Cardiac fibroblast (primary cell): ENCODE measurements at regions not wholly inside any gene's neighbourhood (a gene's known extent, or its start where the extent isn't known, plus 50 kb on each side); places are given as distances from the start of the nearest gene placed in this dataset.
A peak's percentile ranks its signal among the peaks of the same experiment; 100 is the strongest.

Source experiments
- DNase-seq, 2 donors: peaks; one replicate each; pipeline versions ENCODE4 v3.0.0 to v3.0.0-alpha.2; 2010; ENCODE audit warnings: low read depth in 2 of 2
- H3K4me3 ChIP-seq, 2 donors: replicated peaks in 1 of 2; 1 replicate in 1 of 2; 2 replicates in 1 of 2; pipeline ENCODE4 v1.5.1; 2011; ENCODE audit warnings: low read depth in 2 of 2, low read length in 2 of 2, mild to moderate bottlenecking in 2 of 2, moderate library complexity in 1 of 2
- TF ChIP-seq, protein P1 (sequence below): IDR thresholded peaks from one replicate; pipeline ENCODE4 v1.5.1; 2011; ENCODE audit warnings: low read depth, mild to moderate bottlenecking, low read length, inconsistent platforms

GRCh38 chr6:104324301-104324700 lies 535.4 kb downstream of the HACE1 start:
- TF ChIP-seq, protein P1, sequence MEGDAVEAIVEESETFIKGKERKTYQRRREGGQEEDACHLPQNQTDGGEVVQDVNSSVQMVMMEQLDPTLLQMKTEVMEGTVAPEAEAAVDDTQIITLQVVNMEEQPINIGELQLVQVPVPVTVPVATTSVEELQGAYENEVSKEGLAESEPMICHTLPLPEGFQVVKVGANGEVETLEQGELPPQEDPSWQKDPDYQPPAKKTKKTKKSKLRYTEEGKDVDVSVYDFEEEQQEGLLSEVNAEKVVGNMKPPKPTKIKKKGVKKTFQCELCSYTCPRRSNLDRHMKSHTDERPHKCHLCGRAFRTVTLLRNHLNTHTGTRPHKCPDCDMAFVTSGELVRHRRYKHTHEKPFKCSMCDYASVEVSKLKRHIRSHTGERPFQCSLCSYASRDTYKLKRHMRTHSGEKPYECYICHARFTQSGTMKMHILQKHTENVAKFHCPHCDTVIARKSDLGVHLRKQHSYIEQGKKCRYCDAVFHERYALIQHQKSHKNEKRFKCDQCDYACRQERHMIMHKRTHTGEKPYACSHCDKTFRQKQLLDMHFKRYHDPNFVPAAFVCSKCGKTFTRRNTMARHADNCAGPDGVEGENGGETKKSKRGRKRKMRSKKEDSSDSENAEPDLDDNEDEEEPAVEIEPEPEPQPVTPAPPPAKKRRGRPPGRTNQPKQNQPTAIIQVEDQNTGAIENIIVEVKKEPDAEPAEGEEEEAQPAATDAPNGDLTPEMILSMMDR: no peak
- no peak for DNase-seq
- no peak overlapping the region for H3K4me3 ChIP-seq

DNA sequence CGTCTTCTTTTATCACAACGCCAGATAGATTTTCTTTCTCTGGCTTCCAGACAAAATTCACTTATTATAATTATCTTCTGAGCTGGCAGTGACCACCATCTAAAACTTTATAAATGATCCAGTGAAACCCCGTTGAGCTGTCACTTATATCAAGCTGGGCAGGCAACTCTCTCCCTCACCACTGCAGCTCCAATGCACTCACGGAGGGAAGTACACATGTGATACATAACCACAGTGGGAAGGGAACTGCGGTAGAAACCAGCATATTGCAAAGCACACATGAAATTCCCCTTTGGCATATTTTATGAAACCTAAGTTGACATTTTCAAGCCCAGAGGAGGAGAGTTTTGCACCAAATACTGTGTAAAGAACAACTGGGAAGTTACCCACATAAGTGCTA lies 536.9 kb downstream of the HACE1 start:
- H3K4me3 ChIP-seq: no peak overlapping the region
- no peak for DNase-seq
- TF ChIP-seq, protein P1: no peak

DNA sequence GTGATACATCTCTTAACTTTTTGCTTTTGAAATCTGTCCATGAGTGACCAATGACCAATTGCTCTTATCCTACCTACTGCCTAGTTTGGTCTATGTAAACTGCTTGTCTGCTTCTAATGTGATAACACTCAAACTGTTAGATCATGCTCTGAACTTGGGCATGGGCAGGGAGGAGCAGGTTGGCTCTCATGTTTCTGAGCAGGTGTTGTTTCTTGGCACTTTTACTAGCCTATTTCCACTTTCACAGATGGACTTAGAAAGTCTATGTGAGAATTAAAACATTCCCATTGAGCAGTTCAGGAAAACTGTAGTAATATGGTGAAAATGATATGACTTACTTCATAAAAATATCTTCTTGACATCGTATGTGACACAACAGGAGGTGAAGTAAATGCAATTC lies 538.4 kb downstream of the HACE1 start:
- no peak for DNase-seq
- H3K4me3 ChIP-seq: no peak overlapping the region
- TF ChIP-seq, protein P1: no peak

DNA sequence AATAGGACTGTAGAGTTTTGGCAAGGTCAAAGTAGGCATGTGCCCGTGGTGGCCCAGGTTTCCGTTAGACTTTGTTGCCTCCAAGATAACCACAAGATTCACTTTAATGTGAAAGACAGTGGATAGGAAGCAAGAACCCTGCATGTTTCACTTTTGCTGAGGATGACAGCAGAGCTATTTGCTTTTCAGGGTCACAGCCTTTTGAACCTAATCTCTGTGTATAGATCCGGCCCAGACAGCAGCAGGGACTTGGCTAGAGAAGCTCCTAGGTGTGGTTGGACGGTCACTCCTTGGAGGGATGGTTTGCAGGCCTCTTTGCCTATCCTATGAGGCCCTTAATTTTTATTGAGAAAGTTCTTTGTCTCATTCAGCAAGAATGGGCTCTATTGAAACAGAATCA lies 538.8 kb downstream of the HACE1 start:
- TF ChIP-seq, protein P1: no peak
- H3K4me3 ChIP-seq: no peak overlapping the region
- DNase-seq: no peak

DNA sequence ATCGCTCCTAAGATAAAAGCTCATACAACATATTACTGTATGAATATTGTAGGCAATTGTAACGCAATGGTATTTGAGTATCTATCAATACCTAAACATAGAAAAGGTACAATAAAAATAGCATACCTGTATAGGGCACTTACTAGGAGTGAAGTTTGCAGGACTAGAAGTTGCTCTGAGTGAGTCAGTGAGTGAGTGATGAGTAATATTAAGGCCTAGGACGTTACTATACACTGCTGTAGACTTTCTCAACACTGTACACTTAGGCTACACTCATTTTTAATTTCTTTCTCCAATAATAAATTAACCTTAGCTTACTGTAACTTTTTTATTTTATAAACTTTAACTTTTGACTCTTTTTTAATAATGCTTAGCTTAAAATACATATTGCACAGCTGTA lies 546.9 kb downstream of the HACE1 start:
- no peak overlapping the region for H3K4me3 ChIP-seq
- TF ChIP-seq, protein P1: no peak
- DNase-seq: peak in 1 of 2 donors; percentile 30

- H3K4me3 ChIP-seq: no peak overlapping the region
- TF ChIP-seq, protein P1: no peak
- peak in 1 of 2 donors; percentile 17 for DNase-seq
Observed at GRCh38 chr6:104306211-104306610, 553.5 kb downstream of the HACE1 start.

GRCh38 chr6:104305206-104305605 lies 554.5 kb downstream of the HACE1 start:
- H3K4me3 ChIP-seq: no peak overlapping the region
- TF ChIP-seq, protein P1: no peak
- DNase-seq: no peak
